Activated naive CD8-positive, alpha-beta T cell treated with anti-CD3 and anti-CD28 coated beads, Interleukin-2, amount 50 U/mL, for 24 hours (primary cell): ENCODE measurements at regions not wholly inside any gene's neighbourhood (a gene's known extent, or its start where the extent isn't known, plus 50 kb on each side); places are given as distances from the start of the nearest gene placed in this dataset.

Source experiments
- ATAC-seq: fragments of 150-1000 bp; cut with Tn5 transposase; one replicate; pipeline ENCODE4 v1.10.0; 2021
- DNase-seq: peaks from one replicate; pipeline ENCODE4 v3.0.0; 2021
- H3K27ac Mint-ChIP-seq: one replicate; pipeline ENCODE4 v1.8.0; 2021; ENCODE audit warnings: mild to moderate bottlenecking, mixed read lengths
- H3K27me3 Mint-ChIP-seq: one replicate; pipeline ENCODE4 v1.8.0; 2021; ENCODE audit warnings: mixed read lengths
- H3K36me3 Mint-ChIP-seq: one replicate; pipeline ENCODE4 v1.8.0; 2021; ENCODE audit warnings: low read depth, mixed read lengths
- H3K4me1 Mint-ChIP-seq: one replicate; pipeline ENCODE4 v1.8.0; 2021; ENCODE audit warnings: mixed read lengths
- H3K4me3 Mint-ChIP-seq: one replicate; pipeline ENCODE4 v1.8.0; 2021; ENCODE audit warnings: mild to moderate bottlenecking, moderate library complexity, mixed read lengths
- H3K9me3 Mint-ChIP-seq: one replicate; pipeline ENCODE4 v1.8.0; 2021; ENCODE audit warnings: mixed read lengths

DNA sequence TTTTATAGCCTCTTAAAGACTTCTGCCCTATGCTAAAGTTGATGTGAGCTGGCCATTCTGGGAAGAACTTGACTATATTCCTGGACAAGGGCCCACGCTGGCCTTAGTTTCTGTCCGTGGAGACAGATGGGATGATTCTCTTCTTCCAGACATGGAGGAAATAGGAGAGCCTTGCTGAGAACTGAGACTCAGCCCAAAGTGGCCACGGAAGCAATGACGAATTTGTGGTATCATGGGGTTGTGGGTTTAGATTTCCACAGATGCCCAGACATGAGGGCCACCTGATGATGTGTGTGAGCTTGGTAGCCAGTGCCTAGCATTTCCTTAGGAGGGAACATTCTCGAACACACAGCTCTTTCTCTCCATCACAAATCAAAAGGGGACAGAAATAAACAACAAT lies 309.1 kb downstream of the NSG2 start:
- Mint-ChIP-seq H3K9me3 (peaks cover 5% of the 10 kb centered on the region), H3K27me3 (peaks cover 2% of the 10 kb centered on the region), H3K36me3 (no peaks in the 10 kb centered on the region), H3K4me3 (no peak overlapping the region), H3K27ac (no peak overlapping the region), H3K4me1 (no peaks in the 10 kb centered on the region)
- no peak for DNase-seq
- no peak for ATAC-seq

GRCh38 chr5:174355208-174355612 lies 309.7 kb downstream of the NSG2 start:
- Mint-ChIP-seq H3K4me3 (no peak overlapping the region), H3K27ac (no peak overlapping the region), H3K36me3 (no peaks in the 10 kb centered on the region), H3K9me3 (peaks cover 5% of the 10 kb centered on the region), H3K27me3 (peaks cover 2% of the 10 kb centered on the region), H3K4me1 (no peaks in the 10 kb centered on the region)
- DNase-seq (no peak), ATAC-seq (no peak)

- H3K9me3 Mint-ChIP-seq: peaks cover 5% of the 10 kb centered on the region
- H3K4me1 Mint-ChIP-seq: no peaks in the 10 kb centered on the region
- H3K27me3 Mint-ChIP-seq: no peaks in the 10 kb centered on the region
- H3K4me3 Mint-ChIP-seq: no peak overlapping the region
- no peaks in the 10 kb centered on the region for H3K36me3 Mint-ChIP-seq
- no peak overlapping the region for H3K27ac Mint-ChIP-seq
- ATAC-seq: no peak
- no peak for DNase-seq
Observed at GRCh38 chr5:174355995-174356394, 310.5 kb downstream of the NSG2 start.

DNA sequence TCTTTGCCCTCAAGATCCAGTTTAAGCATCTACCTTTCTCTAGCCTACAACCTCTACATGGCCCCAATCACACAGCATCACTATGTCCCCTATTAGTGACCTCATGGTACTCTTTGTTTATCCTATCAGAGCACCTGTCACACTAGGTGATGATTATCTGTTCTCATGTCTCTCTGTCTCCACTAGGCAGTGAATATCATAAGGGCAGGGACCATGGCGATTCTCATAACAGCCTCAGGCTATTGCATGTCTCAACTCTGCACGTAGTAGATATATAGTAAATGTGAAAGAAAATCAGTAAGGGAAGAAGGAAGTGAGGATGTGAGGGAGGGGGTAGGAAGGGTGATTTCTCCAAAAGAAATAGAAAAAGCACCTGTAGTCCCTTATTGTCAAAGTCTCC lies 311.0 kb downstream of the NSG2 start:
- H3K9me3 Mint-ChIP-seq: peaks cover 7% of the 10 kb centered on the region
- no peaks in the 10 kb centered on the region for H3K27me3 Mint-ChIP-seq
- H3K4me1 Mint-ChIP-seq: no peaks in the 10 kb centered on the region
- H3K36me3 Mint-ChIP-seq: no peaks in the 10 kb centered on the region
- no peak overlapping the region for H3K4me3 Mint-ChIP-seq
- DNase-seq: no peak
- ATAC-seq: no peak
- H3K27ac Mint-ChIP-seq: no peak overlapping the region

DNA sequence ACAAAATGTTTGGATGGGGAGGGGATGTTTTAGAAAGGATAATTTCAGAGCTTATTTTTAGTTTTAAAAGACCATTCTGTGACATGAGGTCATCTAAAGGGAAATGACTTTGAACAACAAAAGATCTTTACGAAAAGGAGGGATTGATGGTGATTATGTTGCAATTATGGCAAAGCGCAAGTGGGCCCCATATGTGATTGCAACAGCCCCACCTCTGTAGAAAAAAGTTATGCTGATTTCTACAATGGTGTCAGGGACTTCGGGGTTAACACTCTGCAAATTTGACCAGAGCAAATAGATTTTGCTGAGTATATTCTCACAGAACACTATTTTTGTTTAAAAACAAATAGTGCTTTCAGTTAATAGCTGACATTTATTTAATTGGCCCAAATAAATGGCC lies 312.8 kb downstream of the NSG2 start:
- Mint-ChIP-seq H3K27me3 (no peaks in the 10 kb centered on the region), H3K27ac (no peak overlapping the region), H3K4me3 (no peak overlapping the region), H3K9me3 (peaks cover 20% of the 10 kb centered on the region), H3K4me1 (no peaks in the 10 kb centered on the region), H3K36me3 (no peaks in the 10 kb centered on the region)
- DNase-seq (no peak), ATAC-seq (no peak)

- Mint-ChIP-seq H3K9me3 (peaks cover 20% of the 10 kb centered on the region), H3K4me1 (no peaks in the 10 kb centered on the region), H3K27me3 (no peaks in the 10 kb centered on the region), H3K4me3 (no peak overlapping the region), H3K36me3 (no peaks in the 10 kb centered on the region), H3K27ac (no peak overlapping the region)
- ATAC-seq: no peak
- no peak for DNase-seq
Observed at GRCh38 chr5:174359071-174359470, 313.6 kb downstream of the NSG2 start.

DNA sequence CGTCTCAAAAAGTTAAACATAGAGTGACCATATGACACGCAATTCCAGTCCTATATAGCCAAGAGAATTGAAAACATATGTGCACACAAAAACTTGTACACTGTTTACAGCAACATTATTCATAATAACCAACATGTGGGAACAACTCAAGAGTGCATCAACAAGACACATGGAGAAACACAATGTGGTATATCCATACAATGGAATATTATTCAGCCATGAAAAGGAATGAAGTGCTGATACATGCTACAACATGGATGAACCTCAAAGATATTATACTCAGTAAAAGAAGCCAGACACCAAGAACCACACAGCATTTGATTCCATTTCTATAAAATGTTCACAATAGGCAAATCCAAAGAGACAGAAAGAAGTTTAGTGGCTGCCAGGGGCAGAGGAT lies 317.0 kb downstream of the NSG2 start:
- H3K27ac Mint-ChIP-seq: no peak overlapping the region
- no peaks in the 10 kb centered on the region for H3K36me3 Mint-ChIP-seq
- ATAC-seq (no peak), DNase-seq (no peak)
- H3K27me3 Mint-ChIP-seq: no peaks in the 10 kb centered on the region
- H3K9me3 Mint-ChIP-seq: peaks cover 15% of the 10 kb centered on the region
- no peak overlapping the region for H3K4me3 Mint-ChIP-seq
- no peaks in the 10 kb centered on the region for H3K4me1 Mint-ChIP-seq

DNA sequence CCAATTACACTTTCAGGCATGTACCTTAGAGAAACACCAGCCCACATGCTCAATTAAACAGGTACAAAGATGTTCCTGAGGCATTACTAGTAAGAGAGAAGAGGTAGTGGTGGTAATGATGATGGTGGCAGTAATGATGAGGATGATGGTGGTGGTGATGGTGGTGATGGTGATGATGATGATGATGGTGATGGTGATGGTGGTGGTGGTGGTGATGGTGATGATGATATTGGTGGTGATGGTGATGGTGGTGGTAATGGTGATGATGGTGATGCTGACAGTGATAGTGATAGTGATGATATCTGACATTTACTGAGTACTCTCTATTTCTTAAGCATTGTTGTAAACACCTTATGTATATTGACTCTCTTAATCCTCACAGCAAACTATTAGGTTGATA lies 318.4 kb downstream of the NSG2 start:
- no peaks in the 10 kb centered on the region for H3K27me3 Mint-ChIP-seq
- no peak for ATAC-seq
- no peak overlapping the region for H3K4me3 Mint-ChIP-seq
- H3K4me1 Mint-ChIP-seq: no peaks in the 10 kb centered on the region
- no peak for DNase-seq
- H3K9me3 Mint-ChIP-seq: peaks cover 15% of the 10 kb centered on the region
- no peaks in the 10 kb centered on the region for H3K36me3 Mint-ChIP-seq
- no peak overlapping the region for H3K27ac Mint-ChIP-seq

- no peak for ATAC-seq
- H3K36me3 Mint-ChIP-seq: no peaks in the 10 kb centered on the region
Observed at GRCh38 chr5:174364676-174365075, 319.2 kb downstream of the NSG2 start.

DNA sequence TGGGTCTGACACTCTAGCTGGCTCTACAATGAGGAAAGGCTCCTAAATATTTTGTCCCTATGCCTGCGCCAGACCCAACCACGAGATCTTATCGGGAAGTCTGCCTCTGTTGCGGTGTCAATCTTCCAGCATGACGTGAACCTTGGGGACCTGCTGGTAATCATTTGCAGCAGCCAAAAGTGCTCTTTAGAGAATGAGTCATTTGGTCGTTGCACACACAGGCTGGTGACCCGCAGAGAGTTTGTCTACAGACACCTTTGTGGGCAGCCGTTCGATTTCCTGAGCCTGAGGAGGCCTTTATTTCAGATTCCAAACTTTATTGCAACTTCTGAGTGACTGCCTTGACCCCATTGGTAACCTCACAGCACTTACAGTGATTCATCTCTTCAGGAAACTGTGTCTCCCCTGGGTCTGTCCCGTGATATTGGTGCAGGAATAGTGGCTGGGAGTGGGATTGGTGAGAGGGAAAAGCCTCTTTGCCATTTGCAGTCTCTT lies 326.1 kb downstream of the NSG2 start:
- peaks cover 4% of the 10 kb centered on the region for H3K9me3 Mint-ChIP-seq
- H3K4me1 Mint-ChIP-seq: no peaks in the 10 kb centered on the region
- H3K27me3 Mint-ChIP-seq: peaks cover 4% of the 10 kb centered on the region
- no peaks in the 10 kb centered on the region for H3K36me3 Mint-ChIP-seq
- no peak overlapping the region for H3K27ac Mint-ChIP-seq
- H3K4me3 Mint-ChIP-seq: no peak overlapping the region
- DNase-seq (no peak), ATAC-seq (no peak)

More at GRCh38 chr5:174364676-174365075, 319.2 kb downstream of the NSG2 start:
- no peak overlapping the region for H3K27ac Mint-ChIP-seq
- peaks cover 15% of the 10 kb centered on the region for H3K9me3 Mint-ChIP-seq
- H3K4me1 Mint-ChIP-seq: no peaks in the 10 kb centered on the region
- H3K27me3 Mint-ChIP-seq: no peaks in the 10 kb centered on the region
- H3K4me3 Mint-ChIP-seq: no peak overlapping the region
- no peak for DNase-seq

DNA sequence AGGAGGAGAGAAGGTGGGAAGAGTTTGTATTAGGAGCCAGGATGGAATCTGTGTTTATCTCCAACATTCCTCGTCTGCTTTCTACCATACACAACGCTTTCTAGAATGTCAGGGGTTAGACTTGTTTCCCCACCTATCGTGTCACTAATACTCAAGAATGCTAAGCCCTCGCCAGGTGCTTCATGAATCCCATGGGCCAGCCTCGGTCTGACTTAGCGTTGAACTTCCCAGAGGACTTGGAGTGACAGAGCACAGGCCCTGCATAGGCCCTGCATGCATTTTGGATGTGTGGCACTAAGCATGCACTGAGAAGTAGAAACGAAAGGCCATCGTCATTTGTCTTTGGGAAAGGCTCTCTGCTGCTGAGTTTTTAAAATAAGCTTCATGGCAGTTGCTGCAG lies 328.7 kb downstream of the NSG2 start:
- no peak for ATAC-seq
- no peaks in the 10 kb centered on the region for H3K4me1 Mint-ChIP-seq
- H3K27me3 Mint-ChIP-seq: peaks cover 4% of the 10 kb centered on the region
- peaks cover 4% of the 10 kb centered on the region for H3K9me3 Mint-ChIP-seq
- H3K4me3 Mint-ChIP-seq: no peak overlapping the region
- no peak for DNase-seq
- H3K36me3 Mint-ChIP-seq: no peaks in the 10 kb centered on the region
- H3K27ac Mint-ChIP-seq: no peak overlapping the region

DNA sequence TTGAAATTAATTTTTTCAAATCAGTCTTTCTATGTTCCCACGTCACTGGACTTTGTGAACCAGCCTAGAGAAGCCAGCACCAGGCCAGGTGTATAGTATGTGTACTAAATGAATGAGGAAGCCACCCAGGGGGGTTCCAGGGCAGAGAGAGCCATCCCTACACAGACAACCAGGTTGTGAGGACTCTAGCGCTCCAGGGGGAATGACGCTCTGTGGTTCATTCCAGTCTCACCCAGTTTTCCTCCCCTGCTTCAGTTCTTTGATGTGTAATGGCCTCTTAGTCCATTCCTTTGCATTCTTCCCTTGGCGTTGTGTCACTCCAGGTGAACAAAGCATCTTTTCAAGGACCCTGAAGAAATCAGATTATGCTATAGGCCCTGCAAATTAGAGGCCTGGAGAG lies 330.6 kb downstream of the NSG2 start:
- Mint-ChIP-seq H3K36me3 (no peaks in the 10 kb centered on the region), H3K4me1 (no peaks in the 10 kb centered on the region), H3K9me3 (peaks cover 4% of the 10 kb centered on the region), H3K27ac (no peak overlapping the region), H3K4me3 (no peak overlapping the region), H3K27me3 (peaks cover 4% of the 10 kb centered on the region)
- DNase-seq: no peak
- no peak for ATAC-seq

DNA sequence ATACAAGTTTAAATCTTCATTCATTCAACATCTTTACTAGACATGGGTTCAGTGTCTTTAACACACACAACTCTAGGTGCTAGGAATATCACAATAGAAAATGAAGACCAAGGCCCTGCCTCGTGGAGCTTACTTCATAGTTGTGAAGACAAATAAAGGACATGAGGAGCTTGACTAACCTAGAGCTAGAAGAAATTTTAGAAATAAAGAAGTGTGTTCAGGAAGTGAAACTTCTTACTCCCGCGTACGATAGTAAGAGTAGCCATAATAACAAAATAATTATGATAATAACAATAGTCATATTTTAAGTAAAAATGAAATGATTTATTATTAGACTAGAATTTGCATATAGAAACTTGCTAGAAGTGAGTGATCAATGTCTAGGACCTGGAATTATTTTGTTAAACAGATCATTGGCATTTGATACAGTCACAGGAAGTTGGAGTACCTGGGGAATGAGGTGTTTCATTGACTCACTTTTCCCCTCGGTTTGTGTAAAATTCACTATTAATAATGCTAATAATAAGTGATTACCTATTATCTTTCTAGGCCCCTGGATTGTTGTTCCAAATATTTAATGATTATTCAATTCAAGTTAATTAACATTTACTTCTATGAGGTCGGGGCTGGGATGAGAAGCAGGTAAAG lies 331.3 kb downstream of the NSG2 start:
- no peak for DNase-seq
- ATAC-seq: no peak
- H3K27me3 Mint-ChIP-seq: peaks cover 4% of the 10 kb centered on the region
- H3K36me3 Mint-ChIP-seq: no peaks in the 10 kb centered on the region
- H3K9me3 Mint-ChIP-seq: peaks cover 4% of the 10 kb centered on the region
- no peak overlapping the region for H3K27ac Mint-ChIP-seq
- H3K4me1 Mint-ChIP-seq: no peaks in the 10 kb centered on the region
- H3K4me3 Mint-ChIP-seq: no peak overlapping the region

DNA sequence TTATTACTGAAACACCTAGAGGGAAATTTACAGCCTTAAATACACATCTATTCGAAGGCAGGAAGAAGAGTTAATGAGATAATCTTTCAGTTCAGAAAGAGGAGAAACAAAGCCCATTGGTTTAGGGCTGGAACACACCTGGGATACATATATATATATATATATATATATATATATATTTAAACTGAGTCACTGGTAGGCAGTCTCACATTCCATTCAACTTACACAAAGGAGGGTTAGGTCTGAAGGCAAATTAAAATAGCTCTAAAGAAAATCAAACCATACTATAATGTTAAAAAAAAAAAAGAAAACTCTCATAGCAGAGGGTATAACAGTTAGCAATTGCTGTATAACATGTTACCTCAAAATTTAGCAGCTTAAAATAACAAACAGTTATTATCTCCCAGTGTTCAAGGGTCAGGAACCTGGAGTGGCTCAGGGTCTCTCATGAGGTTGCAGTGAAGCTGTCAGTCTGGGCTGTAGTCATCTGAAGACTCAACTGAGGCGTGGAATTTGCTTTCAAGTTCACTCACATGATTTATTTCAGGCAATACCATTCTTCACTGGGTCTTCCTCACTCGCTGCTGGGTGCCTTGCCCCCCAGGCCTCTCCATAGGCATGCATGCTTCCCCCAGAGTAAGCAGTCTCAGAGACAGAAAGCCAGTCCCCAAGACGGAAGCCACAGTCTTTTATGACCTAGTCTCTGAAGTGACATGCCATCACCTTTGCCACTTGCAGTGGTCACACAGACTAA lies 332.8 kb downstream of the NSG2 start:
- no peak for DNase-seq
- H3K36me3 Mint-ChIP-seq: no peaks in the 10 kb centered on the region
- no peak overlapping the region for H3K27ac Mint-ChIP-seq
- ATAC-seq: no peak
- peaks cover 3% of the 10 kb centered on the region for H3K27me3 Mint-ChIP-seq
- peaks cover 1% of the 10 kb centered on the region for H3K9me3 Mint-ChIP-seq
- no peaks in the 10 kb centered on the region for H3K4me1 Mint-ChIP-seq
- H3K4me3 Mint-ChIP-seq: no peak overlapping the region

GRCh38 chr5:174380311-174380710 lies 334.8 kb downstream of the NSG2 start:
- Mint-ChIP-seq H3K4me1 (no peaks in the 10 kb centered on the region), H3K27ac (no peak overlapping the region), H3K36me3 (no peaks in the 10 kb centered on the region), H3K9me3 (no peaks in the 10 kb centered on the region), H3K4me3 (no peak overlapping the region), H3K27me3 (peaks cover 6% of the 10 kb centered on the region)
- no peak for DNase-seq
- no peak for ATAC-seq
